OCI-LY3 (cell line): ENCODE measurements at regions not wholly inside any gene's neighbourhood (a gene's known extent, or its start where the extent isn't known, plus 50 kb on each side); places are given as distances from the start of the nearest gene placed in this dataset.

ENCODE experiments used
- CTCF ChIP-seq: fragments of 200-600, 300-600 bp; sonication (generic); IDR thresholded peaks from 2 replicates; pipeline ENCODE4 v1.5.1; 2014; ENCODE audit warnings: antibody characterized with exemption, low read length, low read depth
- EZH2phosphoT487 ChIP-seq: fragments of 200-600 bp; shearing (Covaris generic); IDR thresholded peaks from 2 replicates; pipeline ENCODE4 v1.6.1; 2018; ENCODE audit warnings: antibody characterized with exemption, mixed run types, low read depth

- TF ChIP-seq CTCF (no peak), EZH2phosphoT487 (no peak)
Measured at GRCh38 chr2:182631299-182631698, 84.8 kb upstream of the DNAJC10 start.
